ENCODE measurements at regions not wholly inside any gene's neighbourhood (a gene's known extent, or its start where the extent isn't known, plus 50 kb on each side); places are given as distances from the start of the nearest gene placed in this dataset.
"Not testable (repeated sequence)": the region's sequence is repeated elsewhere in the genome, so short reads cannot be mapped to it uniquely, and the experiment has no call there.

DNA sequence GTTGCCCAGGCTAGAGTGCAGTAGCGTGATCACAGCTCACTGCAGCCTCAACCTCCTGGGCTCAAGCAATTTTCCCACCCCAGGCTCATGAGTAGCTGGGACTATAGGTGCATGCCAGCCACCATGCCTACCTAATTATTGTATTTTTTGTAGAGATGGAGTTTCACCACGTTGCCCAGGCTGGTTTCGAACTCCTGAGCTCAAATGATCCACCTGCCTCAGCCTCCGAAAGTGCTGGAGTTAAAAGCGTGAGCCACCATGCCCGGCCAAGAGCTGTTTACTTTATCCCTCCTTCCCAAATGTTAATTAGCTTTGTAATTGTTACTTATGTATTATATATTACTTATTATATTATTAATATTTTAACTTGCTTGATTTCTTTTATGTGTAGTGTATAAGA, 70.1 kb upstream of the TPTE start:
- H3K4me3 Mint-ChIP-seq; H3K27me3 Mint-ChIP-seq (ENCODE audit: low read depth); H3K36me3 Mint-ChIP-seq (ENCODE audit: insufficient read depth); DNase-seq; H3K4me1 Mint-ChIP-seq (ENCODE audit: low read depth); H3K9me3 Mint-ChIP-seq; ATAC-seq: not testable (repeated sequence)

DNA sequence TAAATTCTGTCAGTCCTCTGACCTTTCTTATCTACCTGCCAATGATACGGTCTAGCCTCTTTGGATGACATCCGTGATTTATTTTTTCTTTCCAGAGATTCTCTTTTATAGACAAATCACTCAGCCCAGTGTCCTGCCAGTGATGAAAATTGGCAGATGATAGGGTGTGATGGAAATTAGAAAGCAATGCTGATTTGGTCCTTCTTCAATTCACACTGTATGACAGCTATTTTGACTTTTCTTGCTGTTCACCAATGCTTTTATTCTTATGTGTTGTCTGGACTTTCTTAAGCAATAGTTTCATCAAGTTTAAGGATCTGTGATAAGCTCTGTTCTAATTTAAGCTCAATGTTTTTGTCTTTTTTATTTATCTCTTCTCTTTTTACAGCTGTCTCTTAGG, 63.6 kb upstream of the TPTE start:
- DNase-seq; H3K9me3 Mint-ChIP-seq; H3K4me1 Mint-ChIP-seq (ENCODE audit: low read depth); ATAC-seq; H3K27me3 Mint-ChIP-seq (ENCODE audit: low read depth); H3K4me3 Mint-ChIP-seq; H3K36me3 Mint-ChIP-seq (ENCODE audit: insufficient read depth): not testable (repeated sequence)

- not testable (repeated sequence) for H3K4me3 Mint-ChIP-seq; H3K27me3 Mint-ChIP-seq (ENCODE audit: low read depth); H3K36me3 Mint-ChIP-seq (ENCODE audit: insufficient read depth); H3K9me3 Mint-ChIP-seq; DNase-seq; H3K4me1 Mint-ChIP-seq (ENCODE audit: low read depth); ATAC-seq
These were observed 60.4 kb upstream of the TPTE start for GRCh38 chr21:10460957-10461356.

DNA sequence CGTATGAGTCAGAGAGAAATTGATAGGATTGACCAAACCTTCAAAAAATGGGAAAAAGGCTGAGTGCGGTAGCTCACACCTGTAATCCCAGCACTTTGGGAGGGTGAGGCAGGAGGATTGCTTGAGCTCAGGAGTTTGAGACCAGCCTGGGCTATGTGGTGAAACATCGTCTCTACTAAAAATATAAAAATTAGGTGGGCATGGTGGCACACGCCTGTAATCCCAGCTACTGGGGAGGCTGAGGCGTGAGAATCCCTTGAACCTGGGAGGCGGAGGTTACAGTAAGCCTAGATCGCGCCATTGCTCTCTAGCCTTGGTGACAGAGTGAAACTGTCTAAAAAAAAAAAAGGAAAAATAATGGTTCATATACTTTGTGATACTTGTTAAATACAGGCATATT, 59.9 kb upstream of the TPTE start:
- not testable (repeated sequence) for H3K36me3 Mint-ChIP-seq (ENCODE audit: insufficient read depth)

DNA sequence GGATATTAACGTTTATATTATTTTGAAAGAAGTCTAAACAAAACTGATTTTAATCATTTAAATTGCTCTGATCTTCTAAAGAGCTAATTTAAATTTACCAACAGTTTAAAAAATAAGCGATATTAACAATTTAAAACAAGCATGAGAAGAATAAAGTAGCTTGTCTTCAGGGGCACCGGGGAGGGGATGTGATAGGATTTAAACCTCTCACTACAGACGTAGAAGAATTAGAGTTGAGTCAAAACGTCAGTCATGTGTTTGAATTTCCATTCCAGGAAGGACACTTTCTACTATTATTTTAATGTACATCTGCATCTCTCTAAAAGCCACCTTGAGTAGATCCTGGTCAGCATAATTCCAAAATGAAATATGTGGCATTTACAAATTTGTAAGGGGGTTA, 58.2 kb upstream of the TPTE start:
- no peaks in the 10 kb centered on the region for H3K4me1 Mint-ChIP-seq (ENCODE audit: low read depth)
- H3K4me3 Mint-ChIP-seq = no peak overlapping the region
- no peaks in the 10 kb centered on the region for H3K9me3 Mint-ChIP-seq
- no peaks in the 10 kb centered on the region for H3K27me3 Mint-ChIP-seq (ENCODE audit: low read depth)
- ATAC-seq (no peak), DNase-seq (no peak)
- H3K36me3 Mint-ChIP-seq (ENCODE audit: insufficient read depth) = no peaks in the 10 kb centered on the region

More for the DNA sequence above, 59.9 kb upstream of the TPTE start:
- not testable (repeated sequence) for H3K4me1 Mint-ChIP-seq (ENCODE audit: low read depth); H3K9me3 Mint-ChIP-seq; ATAC-seq; H3K27me3 Mint-ChIP-seq (ENCODE audit: low read depth); H3K4me3 Mint-ChIP-seq; DNase-seq

DNA sequence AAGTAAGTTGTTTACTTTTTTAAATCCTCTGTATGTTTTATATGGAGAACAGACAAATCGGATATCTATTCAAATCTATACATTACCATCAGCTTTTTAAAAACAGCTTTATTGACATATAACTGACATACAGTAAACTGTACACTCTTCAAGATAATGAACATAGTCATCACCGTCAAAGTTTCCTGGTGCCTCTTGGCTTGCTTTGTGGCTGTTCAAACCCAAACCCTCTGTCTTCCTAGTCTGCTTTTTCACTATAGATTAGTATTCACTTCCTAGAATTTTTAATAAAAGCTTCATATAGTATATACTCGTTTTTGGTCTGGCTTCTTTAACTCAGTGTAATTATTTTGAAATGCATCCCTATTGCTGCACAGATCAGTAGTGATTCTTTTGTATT, 56.4 kb upstream of the TPTE start:
- no peak for ATAC-seq
- Mint-ChIP-seq H3K27me3 (ENCODE audit: low read depth) (no peaks in the 10 kb centered on the region), H3K4me3 (no peak overlapping the region), H3K9me3 (no peaks in the 10 kb centered on the region), H3K36me3 (ENCODE audit: insufficient read depth) (no peaks in the 10 kb centered on the region), H3K4me1 (ENCODE audit: low read depth) (no peaks in the 10 kb centered on the region)
- DNase-seq = no peak

DNA sequence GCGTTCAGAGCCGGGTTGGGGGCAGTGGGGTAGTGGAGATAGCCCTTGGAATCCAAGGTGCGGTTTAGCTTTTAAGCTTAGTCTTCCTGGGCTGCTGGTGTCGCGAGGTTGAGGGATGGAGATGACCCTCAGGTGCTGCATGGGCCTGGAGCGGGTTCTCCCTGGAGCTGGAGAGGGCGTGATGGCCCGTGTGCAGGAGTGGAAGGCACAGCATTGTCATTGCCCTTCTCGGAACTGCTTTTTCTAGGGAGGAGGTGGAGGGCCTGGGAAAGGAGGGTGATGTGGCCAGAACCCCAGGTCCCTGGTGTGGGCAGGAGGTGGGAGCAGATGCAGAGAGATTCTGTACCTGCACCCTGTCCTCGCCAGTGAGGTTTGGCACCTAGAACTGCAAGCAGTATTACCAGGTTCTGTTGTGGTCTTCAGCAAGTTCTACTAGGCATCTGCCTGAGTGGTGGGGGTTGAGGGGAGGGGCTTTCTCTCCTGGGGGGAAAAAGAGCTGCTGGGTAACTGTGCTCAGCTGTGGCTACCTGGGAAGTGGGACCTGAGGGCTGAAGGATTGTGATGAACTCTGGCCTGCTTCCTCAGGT, 55.8 kb upstream of the TPTE start:
- not testable (repeated sequence) for H3K9me3 Mint-ChIP-seq; H3K4me1 Mint-ChIP-seq (ENCODE audit: low read depth); DNase-seq; H3K36me3 Mint-ChIP-seq (ENCODE audit: insufficient read depth); H3K27me3 Mint-ChIP-seq (ENCODE audit: low read depth); H3K4me3 Mint-ChIP-seq
- ATAC-seq = peak in 1 of 2 donors; percentile 41

GRCh38 chr21:10466200-10466599, 55.2 kb upstream of the TPTE start:
- Mint-ChIP-seq H3K4me3 (no peak overlapping the region), H3K4me1 (ENCODE audit: low read depth) (no peaks in the 10 kb centered on the region), H3K36me3 (ENCODE audit: insufficient read depth) (no peaks in the 10 kb centered on the region), H3K27me3 (ENCODE audit: low read depth) (no peaks in the 10 kb centered on the region), H3K9me3 (no peaks in the 10 kb centered on the region)
- ATAC-seq (no peak), DNase-seq (no peak)
